Activated T-cell treated with anti-CD3 and anti-CD28 coated beads, Interleukin-2, amount 50 U/mL, for 4 hours (primary cell): ENCODE measurements at regions not wholly inside any gene's neighbourhood (a gene's known extent, or its start where the extent isn't known, plus 50 kb on each side); places are given as distances from the start of the nearest gene placed in this dataset.

Experiments
- ATAC-seq, 2 donors: fragments of 200-7000 bp; cut with Tn5 transposase; one replicate each; pipeline ENCODE4 v1.10.0; 2021
- DNase-seq: peaks from one replicate; pipeline ENCODE4 v3.0.0-alpha.2; 2020
- H3K27me3 Mint-ChIP-seq: one replicate; pipeline ENCODE4 v1.8.0; 2021; ENCODE audit warnings: low read depth, mixed read lengths
- H3K36me3 Mint-ChIP-seq: one replicate; pipeline ENCODE4 v1.8.0; 2022; ENCODE audit warnings: mixed read lengths; ENCODE audit not compliant: insufficient read depth
- H3K4me1 Mint-ChIP-seq: one replicate; pipeline ENCODE4 v1.8.0; 2021; ENCODE audit warnings: low read depth, mixed read lengths
- H3K4me3 Mint-ChIP-seq: one replicate; pipeline ENCODE4 v1.8.0; 2021; ENCODE audit warnings: mild to moderate bottlenecking, moderate library complexity, mixed read lengths
- H3K9me3 Mint-ChIP-seq: one replicate; pipeline ENCODE4 v1.8.0; 2021; ENCODE audit warnings: mixed read lengths

DNA sequence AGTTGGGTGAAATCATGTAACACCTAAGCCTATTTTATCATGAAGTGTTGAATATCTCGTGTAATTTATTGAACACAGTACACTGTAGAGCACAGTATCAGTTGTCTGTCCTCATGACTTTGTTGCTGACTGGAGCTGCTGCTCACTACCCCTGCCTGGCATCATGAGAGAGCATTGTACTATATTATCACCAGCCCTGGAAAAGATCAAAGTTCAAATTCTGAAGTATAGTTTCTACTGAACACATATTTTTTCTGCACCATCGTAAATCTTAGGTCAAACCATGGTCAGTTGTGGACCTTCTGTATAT, 169.3 kb upstream of the RAI14 start:
- Mint-ChIP-seq H3K4me1 (no peaks in the 10 kb centered on the region), H3K9me3 (no peaks in the 10 kb centered on the region), H3K4me3 (no peak overlapping the region), H3K36me3 (no peaks in the 10 kb centered on the region), H3K27me3 (peaks cover 16% of the 10 kb centered on the region)
- no peak for DNase-seq
- ATAC-seq = no peak

DNA sequence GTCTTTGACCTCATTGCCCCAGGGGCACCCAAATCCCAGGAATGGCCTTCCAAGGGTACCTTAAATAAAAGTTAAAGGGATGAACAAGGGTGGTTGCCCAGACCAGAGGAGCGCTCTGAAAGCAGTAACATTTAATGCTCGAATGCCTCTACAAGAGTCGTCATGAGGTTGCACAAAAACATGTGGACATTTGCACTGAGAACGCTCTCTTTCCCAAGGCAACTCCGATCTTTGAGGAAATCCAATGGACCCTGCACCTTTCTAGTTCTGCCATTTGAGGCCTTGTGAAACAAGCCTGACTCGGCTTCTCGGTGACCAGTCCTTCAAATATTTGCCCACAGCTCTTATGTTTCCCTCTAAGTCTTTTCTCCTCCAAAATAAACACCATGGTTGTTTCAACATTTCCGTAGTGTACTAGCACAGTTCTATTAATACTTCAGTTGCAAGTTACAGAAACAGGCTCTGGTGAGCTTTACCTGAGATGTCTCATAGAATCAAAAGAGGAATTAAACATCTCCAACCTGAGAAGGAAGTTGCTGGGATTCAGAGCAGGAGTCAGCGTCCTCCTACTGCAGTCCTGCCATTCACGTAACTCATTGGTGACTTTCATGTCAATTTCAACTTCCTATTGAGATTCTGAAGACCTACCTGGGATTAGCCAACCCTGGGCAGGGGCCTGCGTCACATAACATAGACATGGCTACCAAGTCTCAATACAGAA, 168.8 kb upstream of the RAI14 start:
- no peak for DNase-seq
- no peaks in the 10 kb centered on the region for H3K36me3 Mint-ChIP-seq
- ATAC-seq = no peak
- H3K27me3 Mint-ChIP-seq = peaks cover 16% of the 10 kb centered on the region
- no peak overlapping the region for H3K4me3 Mint-ChIP-seq
- H3K9me3 Mint-ChIP-seq = no peaks in the 10 kb centered on the region
- H3K4me1 Mint-ChIP-seq = no peaks in the 10 kb centered on the region

DNA sequence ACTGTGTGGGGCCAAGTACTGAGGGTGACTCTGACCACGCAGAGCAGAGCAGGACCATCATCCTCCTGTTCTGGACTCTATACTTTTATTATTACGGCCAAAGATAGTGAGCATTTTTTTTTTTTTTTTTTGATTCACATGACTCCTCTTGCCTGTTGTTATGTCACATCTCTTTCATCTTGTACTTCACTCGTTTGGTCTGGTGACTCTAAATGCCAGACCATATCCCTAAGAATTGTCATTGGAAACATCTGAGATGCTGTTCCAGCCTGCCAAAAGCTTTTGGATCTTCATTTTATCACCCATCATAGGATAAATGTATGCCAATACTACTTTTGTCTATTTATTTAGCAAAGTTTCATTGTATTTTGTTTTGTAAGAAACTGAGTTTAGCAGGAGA, 168.2 kb upstream of the RAI14 start:
- ATAC-seq (no peak), DNase-seq (no peak)
- no peaks in the 10 kb centered on the region for H3K4me1 Mint-ChIP-seq
- no peaks in the 10 kb centered on the region for H3K9me3 Mint-ChIP-seq
- H3K4me3 Mint-ChIP-seq = no peak overlapping the region
- peaks cover 17% of the 10 kb centered on the region for H3K27me3 Mint-ChIP-seq
- H3K36me3 Mint-ChIP-seq = no peaks in the 10 kb centered on the region

DNA sequence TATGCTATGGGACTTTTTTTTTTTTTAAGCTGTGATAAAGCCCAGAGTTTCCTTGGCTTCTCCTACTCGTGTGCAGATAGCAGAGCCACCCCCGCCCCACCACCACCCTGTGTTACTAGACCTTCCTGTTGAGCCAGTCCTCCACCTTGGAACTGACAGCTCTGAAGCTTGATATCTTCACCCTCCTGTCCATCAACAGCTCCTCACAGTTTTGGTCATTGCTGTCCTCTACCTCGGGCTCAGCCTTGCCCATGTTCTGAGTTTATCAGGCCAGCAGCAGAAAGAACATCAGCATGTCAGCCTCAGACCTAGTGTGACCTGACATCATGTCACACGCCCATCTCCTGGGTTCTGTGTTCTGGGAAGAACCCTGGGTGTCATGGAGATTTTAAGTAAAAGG, 167.1 kb upstream of the RAI14 start:
- Mint-ChIP-seq H3K9me3 (no peaks in the 10 kb centered on the region), H3K36me3 (no peaks in the 10 kb centered on the region), H3K4me3 (no peak overlapping the region), H3K4me1 (no peaks in the 10 kb centered on the region), H3K27me3 (peaks cover 19% of the 10 kb centered on the region)
- DNase-seq = no peak
- no peak for ATAC-seq

DNA sequence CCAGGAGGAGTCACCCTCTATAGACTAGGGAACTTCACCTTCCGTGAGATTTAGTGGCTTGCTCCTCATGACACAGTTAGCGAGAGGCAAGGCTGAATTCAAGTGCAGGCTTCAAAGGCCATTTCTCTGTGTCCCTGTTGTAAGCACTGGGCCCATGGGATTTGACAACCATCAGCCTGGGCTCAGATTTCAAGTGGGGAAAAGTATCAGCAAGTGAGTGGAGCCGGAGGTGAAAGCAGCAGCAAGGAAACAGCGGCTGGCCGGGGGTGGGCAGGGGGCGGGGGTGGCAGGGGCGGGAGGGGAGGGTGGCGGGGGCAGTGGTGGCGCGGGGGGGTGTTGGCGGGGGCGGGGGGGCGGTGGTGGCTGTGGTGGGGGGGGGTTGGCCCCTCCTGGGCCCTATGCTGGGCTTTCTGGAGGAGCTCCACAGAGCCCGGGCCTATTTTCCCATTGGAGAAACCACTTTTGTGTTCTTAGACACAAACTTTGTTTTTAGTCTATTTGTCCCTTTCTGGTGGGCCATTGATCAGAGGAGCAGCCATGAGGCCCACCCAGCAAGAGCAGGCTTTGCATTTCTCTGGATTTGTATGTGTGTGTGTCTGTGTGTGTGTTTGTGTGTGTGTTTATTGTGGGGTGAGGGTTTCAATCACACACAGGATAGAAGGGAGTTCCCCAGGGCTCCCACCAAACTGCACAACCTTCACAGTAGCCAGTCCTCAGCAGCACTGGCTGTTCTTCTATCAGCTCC, 165.4 kb upstream of the RAI14 start:
- H3K9me3 Mint-ChIP-seq = no peaks in the 10 kb centered on the region
- DNase-seq = no peak
- H3K36me3 Mint-ChIP-seq = no peaks in the 10 kb centered on the region
- peaks cover 19% of the 10 kb centered on the region for H3K27me3 Mint-ChIP-seq
- H3K4me1 Mint-ChIP-seq = no peaks in the 10 kb centered on the region
- ATAC-seq = no peak
- H3K4me3 Mint-ChIP-seq = no peak overlapping the region

DNA sequence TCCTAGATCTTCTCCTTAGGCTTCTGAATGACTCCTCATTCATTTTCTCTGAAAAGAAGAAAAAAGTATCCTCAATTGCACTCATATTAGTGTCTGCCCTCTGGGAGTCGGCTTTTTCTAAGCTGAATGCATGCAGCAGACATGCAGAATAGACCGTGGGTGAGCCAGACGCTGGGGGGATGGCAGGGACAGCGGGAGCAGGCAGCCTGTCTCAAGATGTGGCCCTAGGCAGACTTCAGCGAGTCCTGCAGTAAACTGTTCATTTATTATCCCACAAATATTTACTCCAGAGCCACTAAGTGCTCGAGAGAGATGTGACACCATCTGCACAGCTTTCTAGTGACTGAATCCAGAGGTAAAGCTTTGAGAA, 164.9 kb upstream of the RAI14 start:
- Mint-ChIP-seq H3K4me1 (no peaks in the 10 kb centered on the region), H3K36me3 (no peaks in the 10 kb centered on the region), H3K4me3 (no peak overlapping the region), H3K27me3 (peaks cover 17% of the 10 kb centered on the region), H3K9me3 (no peaks in the 10 kb centered on the region)
- DNase-seq = no peak
- ATAC-seq = no peak

DNA sequence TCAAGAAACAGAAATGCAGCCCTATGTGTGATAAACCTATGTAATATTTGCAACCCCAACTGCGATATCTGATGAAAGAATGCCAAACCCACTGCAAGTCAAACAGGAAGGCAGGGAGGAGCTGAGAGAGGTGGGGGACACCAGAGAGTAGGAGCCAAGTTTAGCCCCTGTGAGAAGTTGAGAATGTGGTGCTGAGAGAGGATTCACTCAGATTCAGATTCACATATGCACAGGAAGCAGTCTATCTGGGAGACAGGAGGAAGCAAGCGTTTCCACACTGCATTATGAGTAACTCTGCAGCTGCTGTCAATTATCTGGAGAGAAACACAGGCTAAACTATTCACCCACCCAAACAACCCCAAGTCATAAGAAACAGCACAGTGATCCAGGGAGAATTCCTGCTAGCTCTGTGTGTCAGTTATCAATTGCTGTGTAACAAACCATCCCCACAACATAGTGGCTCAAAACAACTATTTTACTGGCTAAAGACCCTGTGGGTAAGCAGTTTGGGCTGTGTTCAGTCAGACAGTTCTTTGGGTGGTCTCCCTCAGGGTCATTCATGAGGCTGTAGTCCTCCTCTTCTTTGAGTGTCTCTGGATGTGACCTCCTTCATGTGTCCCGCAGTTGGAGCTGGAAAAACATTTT, 161.9 kb upstream of the RAI14 start:
- peaks cover 4% of the 10 kb centered on the region for H3K27me3 Mint-ChIP-seq
- no peak for ATAC-seq
- H3K4me3 Mint-ChIP-seq = no peak overlapping the region
- no peak for DNase-seq
- H3K4me1 Mint-ChIP-seq = peaks cover 7% of the 10 kb centered on the region
- no peaks in the 10 kb centered on the region for H3K9me3 Mint-ChIP-seq
- H3K36me3 Mint-ChIP-seq = no peaks in the 10 kb centered on the region

DNA sequence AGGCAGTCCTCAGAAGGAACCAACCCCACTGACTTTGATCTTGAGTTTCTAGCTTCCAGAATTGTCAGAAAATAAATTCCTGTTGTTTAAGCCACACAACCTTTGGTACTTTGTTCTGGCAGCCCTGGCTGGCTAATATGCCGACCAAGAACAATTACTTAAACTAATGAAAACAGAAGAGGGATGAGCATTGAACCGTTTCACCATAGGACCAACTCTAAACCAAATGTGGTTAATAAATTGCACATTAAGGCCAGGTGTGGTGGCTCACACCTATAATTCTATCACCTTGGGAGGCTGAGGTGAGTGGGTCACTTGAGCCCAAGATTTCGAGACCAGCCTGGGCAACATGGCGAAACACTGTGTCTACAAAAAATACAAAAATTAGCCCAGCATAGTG, 160.9 kb upstream of the RAI14 start:
- no peaks in the 10 kb centered on the region for H3K9me3 Mint-ChIP-seq
- DNase-seq (no peak), ATAC-seq (no peak)
- no peak overlapping the region for H3K4me3 Mint-ChIP-seq
- H3K36me3 Mint-ChIP-seq = no peaks in the 10 kb centered on the region
- peaks cover 3% of the 10 kb centered on the region for H3K27me3 Mint-ChIP-seq
- H3K4me1 Mint-ChIP-seq = peaks cover 11% of the 10 kb centered on the region

DNA sequence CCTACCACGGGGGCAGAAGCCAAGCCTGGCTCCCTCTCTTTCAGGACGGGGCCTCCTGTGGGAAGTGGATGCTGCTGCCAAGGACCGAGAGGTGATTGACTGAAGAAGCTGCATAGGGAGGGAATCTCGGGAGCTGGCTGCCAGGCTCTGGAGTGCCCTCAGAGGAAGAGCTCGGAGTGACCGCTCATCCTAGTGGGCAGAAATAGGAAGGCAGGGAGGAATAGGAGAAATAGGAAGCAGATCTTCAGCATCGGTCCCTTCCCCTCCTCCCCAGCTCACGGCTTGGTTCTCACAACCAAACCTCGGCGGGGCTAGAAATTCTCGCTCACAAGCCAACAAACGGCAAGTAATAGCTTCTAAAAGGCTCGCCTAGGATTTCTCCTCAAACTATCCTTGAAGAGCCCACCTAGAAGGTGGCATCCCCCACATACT, 159.9 kb upstream of the RAI14 start:
- DNase-seq = no peak
- H3K4me3 Mint-ChIP-seq = no peak overlapping the region
- no peaks in the 10 kb centered on the region for H3K9me3 Mint-ChIP-seq
- no peak for ATAC-seq
- H3K36me3 Mint-ChIP-seq = no peaks in the 10 kb centered on the region
- H3K4me1 Mint-ChIP-seq = peaks cover 11% of the 10 kb centered on the region
- H3K27me3 Mint-ChIP-seq = peaks cover 3% of the 10 kb centered on the region

DNA sequence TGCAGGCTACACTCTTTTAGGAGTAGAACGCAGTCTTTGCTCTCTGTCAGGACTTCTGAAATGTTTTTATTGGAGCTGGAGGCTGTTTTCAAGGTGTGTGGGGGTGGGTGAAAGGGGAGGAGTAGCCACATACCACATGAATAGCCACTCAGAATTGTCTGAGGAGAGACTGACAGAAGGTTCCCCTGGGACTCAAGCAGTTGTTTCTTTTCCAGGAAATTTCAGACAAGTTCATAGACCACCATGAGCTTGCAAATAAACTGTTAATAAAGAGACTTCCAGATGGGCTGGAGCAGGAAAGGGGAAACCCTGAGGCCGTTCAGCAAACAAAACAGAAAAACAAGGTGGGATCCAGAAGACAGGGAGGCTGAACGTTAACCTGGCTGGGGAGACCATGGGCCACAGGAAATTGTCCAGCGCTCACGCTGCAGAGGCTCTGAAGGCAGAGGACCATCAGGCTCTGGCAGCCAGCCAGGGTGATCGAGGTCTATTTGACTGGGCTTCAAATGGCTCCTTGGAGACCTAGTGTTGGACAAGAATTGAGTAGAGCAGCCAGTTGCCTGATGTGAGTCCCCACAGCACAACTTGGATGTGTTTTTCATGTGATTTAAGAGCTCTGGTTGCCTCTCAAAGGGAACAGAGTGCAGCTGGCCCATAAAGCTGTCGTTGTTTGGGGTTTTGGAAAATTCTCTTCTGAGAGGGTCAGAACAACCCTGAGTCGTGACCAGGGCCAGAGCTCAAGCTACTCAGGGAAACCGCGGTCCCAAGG, 159.2 kb upstream of the RAI14 start:
- no peak for DNase-seq
- Mint-ChIP-seq H3K36me3 (no peaks in the 10 kb centered on the region), H3K4me3 (no peak overlapping the region), H3K9me3 (no peaks in the 10 kb centered on the region), H3K27me3 (peaks cover 4% of the 10 kb centered on the region), H3K4me1 (peaks cover 11% of the 10 kb centered on the region)
- ATAC-seq = no peak

DNA sequence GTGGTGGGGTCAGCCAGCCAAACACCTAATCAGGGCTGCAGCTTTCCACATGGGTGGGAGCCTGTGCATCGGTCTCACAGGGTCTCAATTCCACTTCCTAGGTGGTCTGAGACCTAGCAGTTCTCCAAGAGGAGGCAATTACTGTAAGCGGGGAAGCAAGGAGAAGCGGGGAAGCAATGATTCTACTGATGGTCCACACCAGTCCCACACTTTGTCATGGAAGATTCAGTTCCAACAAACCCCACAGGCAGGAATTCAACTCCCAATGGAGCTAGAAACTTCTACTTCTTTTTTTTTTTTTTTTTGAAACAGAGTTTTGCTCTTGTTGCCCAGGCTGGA, 158.7 kb upstream of the RAI14 start:
- ATAC-seq = no peak
- DNase-seq = no peak
- Mint-ChIP-seq H3K27me3 (peaks cover 8% of the 10 kb centered on the region), H3K4me1 (peaks cover 11% of the 10 kb centered on the region), H3K9me3 (no peaks in the 10 kb centered on the region), H3K4me3 (no peak overlapping the region), H3K36me3 (no peaks in the 10 kb centered on the region)

DNA sequence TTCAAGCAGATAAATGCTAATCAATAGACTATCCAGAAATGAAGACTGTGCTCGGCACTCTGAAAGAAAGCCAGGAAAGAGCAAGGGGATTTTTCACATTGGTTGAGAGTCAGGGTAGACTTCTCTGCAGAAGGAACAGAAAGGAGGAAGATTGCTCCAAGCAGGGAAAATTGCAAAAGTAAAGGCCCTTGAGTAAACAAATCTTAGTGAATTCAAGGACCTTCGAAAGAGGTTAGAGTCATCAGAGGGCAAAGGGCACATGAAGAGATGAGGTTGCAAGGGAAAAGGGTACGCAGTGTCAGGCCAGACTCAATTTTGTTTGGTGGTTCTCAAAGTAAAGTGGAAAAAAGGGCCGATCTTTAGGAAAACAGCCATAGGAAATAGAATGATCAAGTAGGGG, 157.6 kb upstream of the RAI14 start:
- no peak for DNase-seq
- Mint-ChIP-seq H3K9me3 (no peaks in the 10 kb centered on the region), H3K27me3 (peaks cover 12% of the 10 kb centered on the region), H3K36me3 (no peaks in the 10 kb centered on the region), H3K4me1 (peaks cover 11% of the 10 kb centered on the region), H3K4me3 (no peak overlapping the region)
- no peak for ATAC-seq

DNA sequence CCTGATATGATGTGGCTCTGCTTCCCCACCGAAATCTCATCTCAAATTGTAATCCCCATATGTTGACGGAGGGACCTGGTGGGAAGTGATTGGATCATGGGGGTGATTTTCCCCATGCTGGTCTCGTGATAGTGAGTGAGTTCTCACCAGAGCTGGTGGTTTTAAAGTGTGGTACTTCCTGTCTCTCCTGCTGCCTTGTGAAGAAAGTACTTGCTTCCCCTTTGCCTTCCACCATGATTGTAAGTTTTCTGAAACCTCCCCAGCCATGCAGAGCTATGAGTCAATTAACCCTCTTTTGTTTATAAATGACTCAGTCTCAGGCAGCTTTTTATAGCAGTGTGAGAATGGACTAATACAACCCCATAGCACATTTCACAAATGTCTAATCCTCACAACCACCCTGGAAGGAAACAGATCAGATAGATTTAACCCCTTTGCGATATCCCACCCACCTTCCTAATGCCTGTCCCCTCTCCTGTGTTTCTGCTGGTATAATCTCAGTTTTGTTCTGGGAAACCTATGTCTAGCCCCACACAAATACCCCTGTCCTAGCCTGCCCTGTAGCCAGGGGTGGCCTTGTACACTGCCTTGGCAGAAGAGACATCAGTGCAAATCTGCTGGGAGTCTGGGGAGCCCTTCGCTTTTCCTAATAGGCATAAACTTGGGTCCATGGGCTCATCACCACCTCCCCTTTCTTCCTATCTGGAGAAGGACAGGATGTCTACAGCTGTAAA, 157.0 kb upstream of the RAI14 start:
- peak; percentile 93 to 95 for ATAC-seq
- Mint-ChIP-seq H3K4me3 (no peak overlapping the region), H3K4me1 (peaks cover 11% of the 10 kb centered on the region), H3K36me3 (no peaks in the 10 kb centered on the region), H3K27me3 (peaks cover 17% of the 10 kb centered on the region), H3K9me3 (no peaks in the 10 kb centered on the region)
- DNase-seq = no peak

DNA sequence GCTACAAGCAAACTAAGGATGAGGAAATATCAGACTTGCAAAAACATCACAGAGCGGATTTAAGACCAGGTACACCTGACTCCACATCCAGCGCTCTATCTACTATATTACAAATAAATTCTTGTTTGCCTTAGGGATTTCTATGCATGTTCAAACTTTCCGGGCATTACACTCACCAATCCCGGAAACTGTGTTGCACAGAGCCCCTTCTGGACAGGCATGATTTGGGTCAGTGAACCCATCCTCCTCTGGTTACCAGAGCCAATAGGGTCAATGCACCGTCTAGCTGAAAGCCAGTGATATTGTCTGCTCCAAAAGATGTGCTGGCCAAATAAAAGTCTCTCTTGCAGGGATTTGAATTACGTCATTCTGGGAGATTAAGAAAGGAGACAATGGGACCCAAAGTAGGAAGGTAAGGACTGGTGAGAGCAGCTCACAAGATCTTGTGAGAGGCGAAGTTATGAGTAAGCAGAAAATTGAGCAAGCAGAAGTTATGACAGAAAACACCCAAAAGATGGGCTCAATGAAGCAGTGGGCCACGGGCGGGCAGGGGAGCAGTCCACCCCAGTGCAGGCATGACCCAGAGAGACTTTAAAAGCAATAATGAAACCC, 155.8 kb upstream of the RAI14 start:
- Mint-ChIP-seq H3K36me3 (no peaks in the 10 kb centered on the region), H3K27me3 (peaks cover 17% of the 10 kb centered on the region)
- no peak for ATAC-seq

More for the DNA sequence above, 155.8 kb upstream of the RAI14 start:
- no peak for DNase-seq
- Mint-ChIP-seq H3K9me3 (no peaks in the 10 kb centered on the region), H3K4me3 (no peak overlapping the region), H3K4me1 (peaks cover 11% of the 10 kb centered on the region)
